HL-60 (cell line): ENCODE measurements at regions not wholly inside any gene's neighbourhood (a gene's known extent, or its start where the extent isn't known, plus 50 kb on each side); places are given as distances from the start of the nearest gene placed in this dataset.

Source experiments
- POLR2AphosphoS5 ChIP-seq: IDR thresholded peaks from 2 replicates; pipeline ENCODE4 v1.6.1; 2012; ENCODE audit warnings: low read depth
- TF ChIP-seq, protein P1 (sequence below): IDR thresholded peaks from one replicate; pipeline ENCODE4 v1.5.1; 2011; ENCODE audit warnings: low read length, control low read depth, inconsistent platforms; ENCODE audit not compliant: insufficient read depth
- TF ChIP-seq, protein P2 (sequence below): IDR thresholded peaks from 2 replicates; pipeline ENCODE4 v1.6.1; 2012; ENCODE audit warnings: low read depth; ENCODE audit not compliant: insufficient replicate concordance

DNA sequence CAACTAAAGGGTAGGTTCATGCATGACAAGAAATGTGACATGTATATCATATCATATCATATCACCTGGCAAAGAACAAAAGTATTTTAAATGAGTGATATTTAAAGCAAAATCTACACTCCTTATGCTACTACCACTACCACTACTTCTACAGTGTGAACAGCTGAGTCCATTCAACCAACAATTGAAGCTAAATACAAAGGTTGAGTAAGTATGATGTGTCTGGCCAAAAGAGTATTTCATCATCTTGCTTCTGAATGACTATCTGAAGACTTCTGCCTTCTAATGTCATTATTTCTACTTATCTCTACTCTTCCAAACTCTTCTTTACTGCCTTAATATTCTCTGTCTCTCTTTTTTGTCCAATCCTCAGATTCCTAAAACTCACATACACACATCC lies 292.6 kb upstream of the CAND1 start:
- no peak for TF ChIP-seq POLR2AphosphoS5
- TF ChIP-seq, protein P1, sequence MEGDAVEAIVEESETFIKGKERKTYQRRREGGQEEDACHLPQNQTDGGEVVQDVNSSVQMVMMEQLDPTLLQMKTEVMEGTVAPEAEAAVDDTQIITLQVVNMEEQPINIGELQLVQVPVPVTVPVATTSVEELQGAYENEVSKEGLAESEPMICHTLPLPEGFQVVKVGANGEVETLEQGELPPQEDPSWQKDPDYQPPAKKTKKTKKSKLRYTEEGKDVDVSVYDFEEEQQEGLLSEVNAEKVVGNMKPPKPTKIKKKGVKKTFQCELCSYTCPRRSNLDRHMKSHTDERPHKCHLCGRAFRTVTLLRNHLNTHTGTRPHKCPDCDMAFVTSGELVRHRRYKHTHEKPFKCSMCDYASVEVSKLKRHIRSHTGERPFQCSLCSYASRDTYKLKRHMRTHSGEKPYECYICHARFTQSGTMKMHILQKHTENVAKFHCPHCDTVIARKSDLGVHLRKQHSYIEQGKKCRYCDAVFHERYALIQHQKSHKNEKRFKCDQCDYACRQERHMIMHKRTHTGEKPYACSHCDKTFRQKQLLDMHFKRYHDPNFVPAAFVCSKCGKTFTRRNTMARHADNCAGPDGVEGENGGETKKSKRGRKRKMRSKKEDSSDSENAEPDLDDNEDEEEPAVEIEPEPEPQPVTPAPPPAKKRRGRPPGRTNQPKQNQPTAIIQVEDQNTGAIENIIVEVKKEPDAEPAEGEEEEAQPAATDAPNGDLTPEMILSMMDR: no peak
- TF ChIP-seq, protein P2, sequence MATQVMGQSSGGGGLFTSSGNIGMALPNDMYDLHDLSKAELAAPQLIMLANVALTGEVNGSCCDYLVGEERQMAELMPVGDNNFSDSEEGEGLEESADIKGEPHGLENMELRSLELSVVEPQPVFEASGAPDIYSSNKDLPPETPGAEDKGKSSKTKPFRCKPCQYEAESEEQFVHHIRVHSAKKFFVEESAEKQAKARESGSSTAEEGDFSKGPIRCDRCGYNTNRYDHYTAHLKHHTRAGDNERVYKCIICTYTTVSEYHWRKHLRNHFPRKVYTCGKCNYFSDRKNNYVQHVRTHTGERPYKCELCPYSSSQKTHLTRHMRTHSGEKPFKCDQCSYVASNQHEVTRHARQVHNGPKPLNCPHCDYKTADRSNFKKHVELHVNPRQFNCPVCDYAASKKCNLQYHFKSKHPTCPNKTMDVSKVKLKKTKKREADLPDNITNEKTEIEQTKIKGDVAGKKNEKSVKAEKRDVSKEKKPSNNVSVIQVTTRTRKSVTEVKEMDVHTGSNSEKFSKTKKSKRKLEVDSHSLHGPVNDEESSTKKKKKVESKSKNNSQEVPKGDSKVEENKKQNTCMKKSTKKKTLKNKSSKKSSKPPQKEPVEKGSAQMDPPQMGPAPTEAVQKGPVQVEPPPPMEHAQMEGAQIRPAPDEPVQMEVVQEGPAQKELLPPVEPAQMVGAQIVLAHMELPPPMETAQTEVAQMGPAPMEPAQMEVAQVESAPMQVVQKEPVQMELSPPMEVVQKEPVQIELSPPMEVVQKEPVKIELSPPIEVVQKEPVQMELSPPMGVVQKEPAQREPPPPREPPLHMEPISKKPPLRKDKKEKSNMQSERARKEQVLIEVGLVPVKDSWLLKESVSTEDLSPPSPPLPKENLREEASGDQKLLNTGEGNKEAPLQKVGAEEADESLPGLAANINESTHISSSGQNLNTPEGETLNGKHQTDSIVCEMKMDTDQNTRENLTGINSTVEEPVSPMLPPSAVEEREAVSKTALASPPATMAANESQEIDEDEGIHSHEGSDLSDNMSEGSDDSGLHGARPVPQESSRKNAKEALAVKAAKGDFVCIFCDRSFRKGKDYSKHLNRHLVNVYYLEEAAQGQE: no peak
